ENCODE measurements at regions not wholly inside any gene's neighbourhood (a gene's known extent, or its start where the extent isn't known, plus 50 kb on each side); places are given as distances from the start of the nearest gene placed in this dataset.

DNA sequence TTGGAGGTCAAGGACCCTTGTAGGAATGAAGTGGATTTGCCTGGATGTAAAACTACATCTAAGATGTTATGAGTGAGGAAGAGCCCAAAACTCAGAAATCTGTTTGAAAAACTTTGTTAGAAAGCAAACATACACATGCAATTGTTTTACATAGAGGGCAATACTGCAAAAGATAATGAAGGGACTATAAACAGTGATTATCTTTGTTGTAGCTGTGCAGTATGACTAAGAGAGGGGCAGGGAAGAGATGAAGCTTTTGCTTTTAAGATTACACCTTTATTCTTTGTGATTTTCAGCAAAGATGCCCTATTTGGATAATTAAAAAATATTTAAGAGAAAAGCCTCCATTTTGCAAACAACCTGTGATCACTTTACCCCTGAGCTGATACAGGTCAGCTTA is 839.9 kb upstream of the RBFOX1 start:
- TF ChIP-seq, protein P1, sequence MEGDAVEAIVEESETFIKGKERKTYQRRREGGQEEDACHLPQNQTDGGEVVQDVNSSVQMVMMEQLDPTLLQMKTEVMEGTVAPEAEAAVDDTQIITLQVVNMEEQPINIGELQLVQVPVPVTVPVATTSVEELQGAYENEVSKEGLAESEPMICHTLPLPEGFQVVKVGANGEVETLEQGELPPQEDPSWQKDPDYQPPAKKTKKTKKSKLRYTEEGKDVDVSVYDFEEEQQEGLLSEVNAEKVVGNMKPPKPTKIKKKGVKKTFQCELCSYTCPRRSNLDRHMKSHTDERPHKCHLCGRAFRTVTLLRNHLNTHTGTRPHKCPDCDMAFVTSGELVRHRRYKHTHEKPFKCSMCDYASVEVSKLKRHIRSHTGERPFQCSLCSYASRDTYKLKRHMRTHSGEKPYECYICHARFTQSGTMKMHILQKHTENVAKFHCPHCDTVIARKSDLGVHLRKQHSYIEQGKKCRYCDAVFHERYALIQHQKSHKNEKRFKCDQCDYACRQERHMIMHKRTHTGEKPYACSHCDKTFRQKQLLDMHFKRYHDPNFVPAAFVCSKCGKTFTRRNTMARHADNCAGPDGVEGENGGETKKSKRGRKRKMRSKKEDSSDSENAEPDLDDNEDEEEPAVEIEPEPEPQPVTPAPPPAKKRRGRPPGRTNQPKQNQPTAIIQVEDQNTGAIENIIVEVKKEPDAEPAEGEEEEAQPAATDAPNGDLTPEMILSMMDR (IDR thresholded peaks at IDR 0.05; ENCODE audit: insufficient read depth, missing control alignments), result no peak
- no peak for DNase-seq (ENCODE audit: insufficient read length, low spot score)
- FAIRE-seq, result no peak

DNA sequence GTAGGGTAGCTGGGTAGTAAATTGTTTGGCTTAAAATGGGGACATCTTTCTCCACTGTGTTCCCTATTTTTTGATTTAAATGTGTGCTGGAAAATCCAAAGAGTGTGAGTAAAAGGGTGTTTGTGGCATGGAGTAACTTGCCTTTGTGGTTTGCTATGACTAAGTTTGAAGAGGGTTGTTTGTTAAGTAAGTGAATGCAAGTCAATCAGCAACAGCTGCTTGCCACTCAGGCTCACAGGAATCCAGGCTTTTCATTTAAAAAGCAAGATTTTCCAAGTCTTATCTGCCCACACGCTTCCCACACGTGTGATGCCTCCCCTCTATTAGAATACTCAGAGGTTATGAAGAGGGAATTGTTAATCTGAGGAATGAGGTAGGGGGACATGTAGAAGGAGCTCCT is 847.7 kb upstream of the RBFOX1 start:
- TF ChIP-seq, protein P1 (IDR thresholded peaks at IDR 0.05; ENCODE audit: insufficient read depth, missing control alignments), result no peak
- no peak for FAIRE-seq

DNA sequence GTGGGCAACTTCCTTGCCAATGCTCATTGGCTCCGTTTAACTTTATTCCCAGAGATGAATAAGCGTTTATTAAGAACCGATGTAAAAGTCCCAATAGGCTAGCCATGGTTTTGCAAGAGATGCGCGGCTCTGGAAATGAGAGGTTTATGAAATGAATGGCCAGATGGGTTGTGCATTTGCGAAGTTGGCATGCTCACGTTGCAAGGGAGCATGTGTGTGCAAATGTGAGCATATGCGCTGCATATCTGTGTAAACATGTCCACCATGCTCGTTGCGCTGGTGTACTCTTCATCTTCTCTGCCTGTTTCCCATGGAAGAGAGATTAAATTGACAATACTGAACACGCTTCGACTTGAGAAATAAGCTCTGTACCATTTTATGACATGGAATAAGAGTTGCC is 848.6 kb upstream of the RBFOX1 start:
- FAIRE-seq, result no peak
- TF ChIP-seq, protein P1 (IDR thresholded peaks at IDR 0.05; ENCODE audit: insufficient read depth, missing control alignments), result no peak
- DNase-seq (ENCODE audit: insufficient read length, low spot score), result no peak

More for the DNA sequence above, 847.7 kb upstream of the RBFOX1 start:
- no peak for DNase-seq (ENCODE audit: insufficient read length, low spot score)

- TF ChIP-seq, protein P1 (IDR thresholded peaks at IDR 0.05; ENCODE audit: insufficient read depth, missing control alignments), result no peak
- no peak for FAIRE-seq
- DNase-seq (ENCODE audit: insufficient read length, low spot score), result no peak
Measured at GRCh38 chr16:6483469-6484033, 849.1 kb upstream of the RBFOX1 start.

DNA sequence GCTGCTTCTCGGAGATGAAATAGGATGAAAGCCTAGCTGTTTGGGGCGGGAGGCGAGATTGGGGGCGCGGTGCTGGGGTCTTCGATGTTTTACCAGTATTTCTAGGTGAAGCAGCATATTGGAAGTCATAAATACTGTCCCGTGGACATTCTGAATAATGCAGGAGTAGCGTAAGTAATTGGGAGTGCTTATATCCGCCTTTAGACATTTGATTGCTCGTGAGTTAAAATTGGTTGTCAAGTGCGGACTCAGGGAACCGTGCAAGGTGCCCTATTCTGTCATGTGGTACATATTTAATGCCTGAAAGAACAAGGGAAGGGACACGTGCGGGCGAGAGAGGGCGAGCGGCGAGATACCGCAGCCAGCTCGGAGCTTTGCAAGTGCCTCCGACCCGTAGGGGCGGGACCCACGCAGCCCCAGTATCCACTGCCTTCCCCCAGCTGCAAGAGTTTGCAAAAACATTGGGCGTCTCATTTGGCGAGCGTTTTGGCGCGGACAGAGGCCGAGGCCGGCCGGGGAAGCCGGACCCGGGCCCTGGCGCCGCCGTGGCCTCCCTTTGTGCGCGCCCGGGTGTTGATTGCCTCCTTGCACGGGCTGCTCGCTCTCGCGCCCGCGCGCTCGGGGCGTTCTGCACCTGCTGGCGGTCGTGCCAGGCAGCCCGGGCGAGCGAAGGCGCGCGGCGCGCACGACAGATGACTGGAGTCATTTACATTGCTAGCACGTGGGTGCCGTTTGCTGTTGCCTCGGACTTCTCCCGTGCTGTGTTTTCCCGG is 849.8 kb upstream of the RBFOX1 start:
- TF ChIP-seq, protein P1 (IDR thresholded peaks at IDR 0.05; ENCODE audit: insufficient read depth, missing control alignments), result no peak
- no peak for DNase-seq (ENCODE audit: insufficient read length, low spot score)
- no peak for FAIRE-seq

GRCh38 chr16:6481894-6482293 is 850.8 kb upstream of the RBFOX1 start:
- FAIRE-seq, result no peak
- TF ChIP-seq, protein P1 (IDR thresholded peaks at IDR 0.05; ENCODE audit: insufficient read depth, missing control alignments), result no peak
- no peak for DNase-seq (ENCODE audit: insufficient read length, low spot score)

GRCh38 chr16:6453742-6454141 is 878.9 kb upstream of the RBFOX1 start:
- no peak for FAIRE-seq
- DNase-seq (ENCODE audit: insufficient read length, low spot score), result no peak
- TF ChIP-seq, protein P1 (IDR thresholded peaks at IDR 0.05; ENCODE audit: insufficient read depth, missing control alignments), result no peak
